KMS-11 (cell line): ENCODE measurements at regions not wholly inside any gene's neighbourhood (a gene's known extent, or its start where the extent isn't known, plus 50 kb on each side); places are given as distances from the start of the nearest gene placed in this dataset.
A peak's percentile ranks its signal among the peaks of the same experiment; 100 is the strongest.
"Not testable (repeated sequence)": the region's sequence is repeated elsewhere in the genome, so short reads cannot be mapped to it uniquely, and the experiment has no call there.

ENCODE experiments used
- H2AFZ ChIP-seq: fragments of 200-600 bp; sonication (generic); 2 replicates; pipeline ENCODE4 v1.6.1; 2016; ENCODE audit warnings: antibody characterized with exemption, mixed run types, low read depth
- H3K27ac ChIP-seq: fragments of 200-600 bp; sonication (generic); 2 replicates; pipeline ENCODE4 v1.6.1; 2016; ENCODE audit warnings: mild to moderate bottlenecking, mixed run types
- H3K27me3 ChIP-seq: fragments of 200-600 bp; sonication (generic); 2 replicates; pipeline ENCODE4 v1.6.1; 2017; ENCODE audit warnings: mild to moderate bottlenecking, low read depth, mixed run types, moderate library complexity; ENCODE audit not compliant: insufficient read depth
- H3K36me3 ChIP-seq: fragments of 200-600 bp; sonication (generic); 2 replicates; pipeline ENCODE4 v1.6.1; 2017; ENCODE audit warnings: mild to moderate bottlenecking, mixed run types; ENCODE audit not compliant: insufficient read depth
- H3K4me1 ChIP-seq: fragments of 200-600 bp; sonication (generic); 2 replicates; pipeline ENCODE4 v1.6.1; 2016; ENCODE audit warnings: mild to moderate bottlenecking, low read depth, mixed run types; ENCODE audit not compliant: poor library complexity, severe bottlenecking
- H3K4me2 ChIP-seq: fragments of 200-600 bp; sonication (generic); 2 replicates; pipeline ENCODE4 v1.7.0; 2016; ENCODE audit warnings: mild to moderate bottlenecking, mixed run types
- H3K4me3 ChIP-seq: fragments of 200-600 bp; sonication (generic); IDR thresholded peaks from 2 replicates; pipeline ENCODE4 v1.6.1; 2017; ENCODE audit warnings: low read depth, low read length, mixed read lengths; ENCODE audit not compliant: insufficient read depth
- H3K79me2 ChIP-seq: fragments of 200-600 bp; sonication (generic); 2 replicates; pipeline ENCODE4 v1.6.1; 2016; ENCODE audit warnings: low read depth, mixed run types; ENCODE audit not compliant: insufficient read depth
- H3K9ac ChIP-seq: fragments of 200-600 bp; sonication (generic); 2 replicates; pipeline ENCODE4 v1.6.1; 2016; ENCODE audit warnings: mild to moderate bottlenecking, mixed run types
- H4K20me1 ChIP-seq: fragments of 200-600 bp; sonication (generic); 2 replicates; pipeline ENCODE4 v1.6.1; 2016; ENCODE audit warnings: mild to moderate bottlenecking, mixed run types; ENCODE audit not compliant: insufficient read depth
- TF ChIP-seq, protein P1 (sequence below): fragments of 200-600 bp; sonication (generic); conservative IDR thresholded peaks from 2 replicates; pipeline ENCODE4 v1.6.1; 2017; ENCODE audit warnings: low read depth, mild to moderate bottlenecking, antibody characterized with exemption, low read length, moderate library complexity, mixed read lengths

DNA sequence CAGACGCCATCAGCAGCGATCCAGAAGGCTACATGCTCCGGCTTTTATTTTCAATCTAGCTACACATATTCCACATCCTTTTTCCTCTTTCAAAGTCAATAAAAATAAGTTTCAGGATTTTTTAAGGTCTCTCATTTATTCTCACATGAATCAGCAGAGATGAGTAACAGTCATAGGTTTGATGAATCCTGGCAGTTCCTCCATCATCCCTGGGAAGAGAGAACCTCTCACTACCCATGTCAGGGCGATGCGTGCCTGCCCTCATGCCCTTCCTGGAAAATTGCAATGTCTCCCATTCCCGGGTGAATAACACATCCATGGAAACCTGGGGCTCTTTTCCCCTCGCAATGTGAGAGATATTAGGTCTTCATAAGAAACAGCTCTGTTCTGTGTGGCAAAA, 301.1 kb upstream of the SMIM21 start:
- no peaks in the 10 kb centered on the region for H3K4me1 ChIP-seq
- no peaks in the 10 kb centered on the region for H3K79me2 ChIP-seq
- no peaks in the 10 kb centered on the region for H4K20me1 ChIP-seq
- H3K9ac ChIP-seq = no peak overlapping the region
- no peak overlapping the region for H3K27ac ChIP-seq
- no peak overlapping the region for H2AFZ ChIP-seq
- no peaks in the 10 kb centered on the region for H3K36me3 ChIP-seq
- no peak overlapping the region for H3K4me3 ChIP-seq
- TF ChIP-seq, protein P1, sequence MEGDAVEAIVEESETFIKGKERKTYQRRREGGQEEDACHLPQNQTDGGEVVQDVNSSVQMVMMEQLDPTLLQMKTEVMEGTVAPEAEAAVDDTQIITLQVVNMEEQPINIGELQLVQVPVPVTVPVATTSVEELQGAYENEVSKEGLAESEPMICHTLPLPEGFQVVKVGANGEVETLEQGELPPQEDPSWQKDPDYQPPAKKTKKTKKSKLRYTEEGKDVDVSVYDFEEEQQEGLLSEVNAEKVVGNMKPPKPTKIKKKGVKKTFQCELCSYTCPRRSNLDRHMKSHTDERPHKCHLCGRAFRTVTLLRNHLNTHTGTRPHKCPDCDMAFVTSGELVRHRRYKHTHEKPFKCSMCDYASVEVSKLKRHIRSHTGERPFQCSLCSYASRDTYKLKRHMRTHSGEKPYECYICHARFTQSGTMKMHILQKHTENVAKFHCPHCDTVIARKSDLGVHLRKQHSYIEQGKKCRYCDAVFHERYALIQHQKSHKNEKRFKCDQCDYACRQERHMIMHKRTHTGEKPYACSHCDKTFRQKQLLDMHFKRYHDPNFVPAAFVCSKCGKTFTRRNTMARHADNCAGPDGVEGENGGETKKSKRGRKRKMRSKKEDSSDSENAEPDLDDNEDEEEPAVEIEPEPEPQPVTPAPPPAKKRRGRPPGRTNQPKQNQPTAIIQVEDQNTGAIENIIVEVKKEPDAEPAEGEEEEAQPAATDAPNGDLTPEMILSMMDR = no peak
- no peaks in the 10 kb centered on the region for H3K27me3 ChIP-seq
- H3K4me2 ChIP-seq = no peak overlapping the region

- Histone ChIP-seq H3K27ac (no peak overlapping the region), H3K4me3 (no peak overlapping the region), H3K36me3 (no peaks in the 10 kb centered on the region), H4K20me1 (no peaks in the 10 kb centered on the region), H3K79me2 (no peaks in the 10 kb centered on the region), H3K4me1 (no peaks in the 10 kb centered on the region), H3K27me3 (no peaks in the 10 kb centered on the region), H3K9ac (no peak overlapping the region), H3K4me2 (no peak overlapping the region), H2AFZ (no peak overlapping the region)
- TF ChIP-seq, protein P1 = peak; percentile 56
Observed at GRCh38 chr18:75727456-75727855, 300.0 kb upstream of the SMIM21 start.

- H3K79me2 ChIP-seq = no peaks in the 10 kb centered on the region
- no peaks in the 10 kb centered on the region for H4K20me1 ChIP-seq
- no peak overlapping the region for H3K4me2 ChIP-seq
- H3K9ac ChIP-seq = no peak overlapping the region
- H3K27me3 ChIP-seq = no peaks in the 10 kb centered on the region
- TF ChIP-seq, protein P1 = no peak
- no peaks in the 10 kb centered on the region for H3K4me1 ChIP-seq
- H3K36me3 ChIP-seq = no peaks in the 10 kb centered on the region
- no peak overlapping the region for H3K27ac ChIP-seq
- H2AFZ ChIP-seq = no peak overlapping the region
- no peak overlapping the region for H3K4me3 ChIP-seq
Observed at GRCh38 chr18:75723521-75724340, 296.2 kb upstream of the SMIM21 start.

- Histone ChIP-seq H4K20me1 (no peaks in the 10 kb centered on the region), H3K4me2 (no peak overlapping the region), H3K4me3 (no peak overlapping the region), H3K9ac (no peak overlapping the region), H3K4me1 (no peaks in the 10 kb centered on the region), H2AFZ (no peak overlapping the region), H3K79me2 (no peaks in the 10 kb centered on the region), H3K36me3 (no peaks in the 10 kb centered on the region), H3K27ac (no peak overlapping the region), H3K27me3 (no peaks in the 10 kb centered on the region)
- TF ChIP-seq, protein P1 = no peak
Observed at GRCh38 chr18:75714766-75715165, 287.3 kb upstream of the SMIM21 start.

GRCh38 chr18:75712124-75712867, 284.8 kb upstream of the SMIM21 start:
- H3K79me2 ChIP-seq, H3K27ac ChIP-seq, H3K4me3 ChIP-seq, H3K36me3 ChIP-seq, H3K27me3 ChIP-seq, H3K4me1 ChIP-seq, H3K9ac ChIP-seq, H4K20me1 ChIP-seq, H3K4me2 ChIP-seq: not testable (repeated sequence)
- H2AFZ ChIP-seq = peak overlapping the region; percentile 24; the same call in 1 of the 2 replicates
